GM19328 (cell line): ENCODE measurements at regions not wholly inside any gene's neighbourhood (a gene's known extent, or its start where the extent isn't known, plus 50 kb on each side); places are given as distances from the start of the nearest gene placed in this dataset.

Experiments used
- ATAC-seq: cut with Tn5 transposase; IDR thresholded peaks from one replicate; pipeline ENCODE4 v1.9.1; 2021; ENCODE audit warnings: mild to moderate bottlenecking, moderate library complexity; ENCODE audit not compliant: unreplicated experiment

DNA sequence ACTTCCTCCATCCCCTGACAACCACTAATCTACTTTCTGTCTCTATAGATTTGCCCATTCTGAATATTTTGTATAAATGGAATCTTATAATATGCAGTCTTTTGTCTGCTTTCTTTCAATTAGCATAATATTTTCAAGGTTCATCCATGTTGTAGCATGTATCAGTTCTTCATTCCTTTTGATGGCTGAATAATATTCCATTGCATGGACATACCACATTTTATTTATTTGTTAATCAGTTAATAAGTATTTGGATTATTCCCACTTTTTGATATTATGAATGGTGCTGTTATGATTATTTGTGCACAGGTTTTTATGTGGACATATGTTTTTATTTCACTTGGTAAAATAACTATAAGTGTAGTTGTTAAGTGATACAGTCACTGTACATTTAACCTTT is 155.1 kb upstream of the WSCD2 start:
- ATAC-seq: no peak

DNA sequence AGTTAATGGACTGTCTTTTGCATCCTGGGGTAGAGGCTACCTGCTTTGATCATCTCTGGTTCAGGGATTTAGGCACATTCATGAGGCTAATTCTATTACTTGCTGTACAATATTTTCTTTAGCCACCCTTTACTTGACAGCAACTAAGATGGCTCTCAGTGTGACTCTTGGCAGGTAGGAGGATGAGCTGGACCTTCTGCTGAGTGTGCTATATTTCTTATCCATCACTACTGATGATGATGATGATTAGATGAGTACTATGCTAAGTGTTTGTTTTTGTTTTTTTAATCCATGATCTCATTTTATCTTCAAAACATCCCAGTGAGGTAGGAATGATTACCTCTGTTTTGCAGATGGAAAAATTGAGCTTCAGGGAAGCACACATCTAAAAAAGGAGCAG is 152.8 kb upstream of the WSCD2 start:
- no peak for ATAC-seq

DNA sequence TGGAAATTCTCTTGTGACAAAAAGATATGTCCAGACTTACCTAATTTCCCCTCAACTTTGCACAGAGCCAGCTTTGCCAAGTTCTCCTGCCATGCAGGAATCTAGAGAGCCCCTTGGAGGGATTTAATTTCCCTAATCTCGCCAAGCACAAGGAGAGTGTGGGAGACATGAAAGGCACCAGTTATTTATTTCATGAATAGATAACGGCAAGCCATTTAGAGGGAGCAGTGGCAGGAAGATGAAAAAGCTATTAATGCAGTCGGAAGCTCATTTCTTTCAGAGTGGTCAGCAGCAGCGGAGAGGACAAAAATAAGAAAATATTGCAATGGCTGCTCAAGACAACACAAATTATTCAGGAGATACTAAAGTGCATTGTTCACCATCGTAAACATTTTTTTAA is 150.9 kb upstream of the WSCD2 start:
- no peak for ATAC-seq

DNA sequence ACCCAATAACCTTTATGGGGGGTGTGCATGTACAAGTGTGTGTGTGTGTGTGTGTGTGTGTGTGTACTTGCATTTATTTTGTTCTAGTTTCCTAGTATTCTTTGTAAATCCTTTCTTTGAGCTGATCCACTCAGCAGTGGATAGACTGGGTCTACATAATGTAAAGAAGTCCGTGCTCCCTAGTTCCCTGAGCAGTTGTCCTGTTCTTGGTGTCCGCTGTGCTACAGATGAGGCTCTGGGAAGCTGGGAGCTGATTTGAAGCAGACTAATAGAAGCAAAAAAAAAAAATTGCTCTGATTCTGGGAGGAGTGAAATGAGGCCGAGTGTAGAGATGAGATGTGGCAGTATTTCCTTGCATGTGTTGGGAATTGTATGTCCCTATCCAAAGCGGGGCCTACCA is 150.4 kb upstream of the WSCD2 start:
- no peak for ATAC-seq

GRCh38 chr12:107983756-107984472 is 145.2 kb upstream of the WSCD2 start:
- ATAC-seq: no peak

DNA sequence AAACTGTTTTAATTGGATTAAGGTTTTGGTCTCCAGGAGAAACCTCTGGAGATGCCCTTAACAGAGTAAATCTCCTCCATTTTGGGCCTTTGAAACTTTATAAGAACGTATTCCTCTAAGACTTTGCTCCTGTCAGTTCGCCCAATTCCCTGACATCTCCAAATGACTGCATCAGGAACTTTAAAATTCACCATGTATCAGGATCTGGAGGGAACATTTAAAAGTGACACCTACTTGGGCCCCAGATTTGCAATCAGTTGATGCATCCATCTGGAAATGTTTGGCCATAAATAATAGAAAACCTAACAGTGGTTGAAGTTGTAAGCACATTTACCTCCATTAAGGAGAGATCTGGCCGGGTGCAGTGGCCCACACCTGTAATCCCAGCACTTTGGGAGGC is 144.1 kb upstream of the WSCD2 start:
- ATAC-seq: no peak

- ATAC-seq: no peak
These were observed 142.9 kb upstream of the WSCD2 start for GRCh38 chr12:107986183-107986582.

- ATAC-seq: no peak
These were observed 138.8 kb upstream of the WSCD2 start for GRCh38 chr12:107990325-107990724.

DNA sequence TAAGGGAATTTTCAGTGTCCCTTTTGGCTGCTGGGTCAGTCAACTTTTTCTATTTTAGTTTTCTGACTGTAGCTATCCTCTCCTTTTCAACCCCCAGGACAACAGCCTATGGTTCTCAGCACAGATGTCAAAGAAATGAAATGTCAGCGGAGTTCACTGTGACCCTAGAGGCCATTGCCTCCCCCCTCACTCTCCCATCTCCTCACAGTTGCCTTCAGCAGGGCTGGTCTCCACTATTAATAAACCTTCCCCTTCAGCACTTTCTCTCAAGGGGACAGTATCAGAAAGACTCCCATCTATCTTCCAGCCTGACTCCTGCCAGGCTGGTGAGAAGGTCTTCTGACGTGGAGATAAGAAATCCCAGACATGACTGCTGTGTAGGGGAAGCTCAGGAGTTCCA is 137.1 kb upstream of the WSCD2 start:
- ATAC-seq: no peak

DNA sequence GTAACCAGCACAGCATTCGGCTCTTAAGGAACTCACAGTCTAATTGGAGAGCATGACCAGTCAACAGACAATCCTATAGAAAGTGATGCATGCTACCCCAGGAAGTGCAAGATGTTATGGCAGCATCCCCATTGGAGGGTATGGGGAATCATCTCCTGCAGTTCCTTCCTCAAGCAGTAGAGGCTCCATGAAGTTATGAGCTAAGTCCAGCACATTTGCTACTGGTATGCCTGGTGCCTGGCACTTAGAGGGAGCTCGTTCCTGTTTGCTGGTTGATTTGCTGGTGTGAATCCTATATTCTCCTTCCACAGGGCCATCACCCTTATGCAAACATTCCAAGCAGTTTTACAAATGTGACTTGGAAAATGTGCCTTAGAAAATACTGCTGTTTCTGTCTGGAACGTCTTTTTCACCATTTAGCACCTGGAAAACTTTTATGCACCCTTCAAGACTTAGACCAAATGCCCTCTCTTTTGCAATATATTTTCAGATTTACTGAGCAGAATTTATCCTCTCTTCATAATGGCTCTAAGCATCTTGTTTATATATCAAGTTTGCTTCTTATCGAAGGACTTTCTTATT is 136.1 kb upstream of the WSCD2 start:
- ATAC-seq: no peak

DNA sequence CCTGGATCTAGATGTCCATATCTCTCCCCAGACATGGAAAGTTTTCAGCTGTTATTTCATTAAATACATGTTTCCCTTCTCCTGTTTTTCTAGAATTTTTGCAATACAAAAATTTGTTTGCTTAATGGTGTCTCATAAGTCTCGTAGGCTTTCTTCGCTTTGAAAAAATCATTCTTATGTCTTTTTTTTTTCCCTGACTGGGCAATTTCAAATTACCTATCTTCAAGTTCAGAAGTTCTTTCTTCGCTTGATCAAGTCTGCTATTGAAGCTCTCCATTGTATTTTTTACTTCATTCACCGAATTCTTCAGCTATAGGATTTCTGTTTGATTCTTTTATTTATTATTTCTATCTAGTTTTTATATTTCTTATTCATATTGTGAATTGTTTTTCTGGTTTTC is 130.2 kb upstream of the WSCD2 start:
- no peak for ATAC-seq

DNA sequence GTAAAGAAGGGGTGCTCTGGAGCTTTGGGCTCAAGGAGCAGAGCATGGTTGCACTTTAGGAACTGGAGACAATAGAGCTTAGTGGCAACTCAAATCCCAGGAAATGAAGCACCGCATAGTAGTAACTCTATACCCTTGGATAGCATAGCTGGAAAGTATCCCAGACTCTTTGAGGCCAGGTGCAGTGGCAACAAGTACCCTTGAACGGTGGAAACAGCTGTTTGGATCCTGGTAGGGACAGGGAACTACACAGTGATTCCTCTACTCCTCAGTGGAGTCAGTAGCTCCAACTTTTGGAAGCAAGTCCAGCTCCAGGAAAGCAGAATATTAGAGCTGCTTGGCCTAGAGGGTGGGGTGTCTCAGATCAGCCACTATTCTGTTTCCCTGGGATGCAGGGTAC is 129.0 kb upstream of the WSCD2 start:
- ATAC-seq: no peak

DNA sequence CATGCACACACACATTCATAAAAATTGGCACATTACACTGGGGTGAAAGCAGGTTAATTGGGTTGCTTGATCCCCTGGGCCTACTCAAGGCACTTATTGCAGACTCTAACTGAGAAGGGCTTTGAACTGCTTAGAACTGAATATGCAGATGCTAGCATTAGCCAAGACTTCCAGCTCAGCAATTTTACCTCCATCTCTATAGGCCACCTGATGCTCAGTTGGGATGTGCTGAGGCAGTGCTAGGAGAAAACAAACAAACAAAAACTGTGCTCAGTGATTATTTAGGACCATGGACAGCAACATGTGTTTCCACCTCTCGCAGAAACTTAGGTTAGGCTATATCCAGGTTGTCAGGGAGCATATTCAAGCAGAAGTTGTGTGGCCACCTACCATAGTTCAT is 124.8 kb upstream of the WSCD2 start:
- no peak for ATAC-seq

GRCh38 chr12:108008163-108008905 is 120.8 kb upstream of the WSCD2 start:
- no peak for ATAC-seq

DNA sequence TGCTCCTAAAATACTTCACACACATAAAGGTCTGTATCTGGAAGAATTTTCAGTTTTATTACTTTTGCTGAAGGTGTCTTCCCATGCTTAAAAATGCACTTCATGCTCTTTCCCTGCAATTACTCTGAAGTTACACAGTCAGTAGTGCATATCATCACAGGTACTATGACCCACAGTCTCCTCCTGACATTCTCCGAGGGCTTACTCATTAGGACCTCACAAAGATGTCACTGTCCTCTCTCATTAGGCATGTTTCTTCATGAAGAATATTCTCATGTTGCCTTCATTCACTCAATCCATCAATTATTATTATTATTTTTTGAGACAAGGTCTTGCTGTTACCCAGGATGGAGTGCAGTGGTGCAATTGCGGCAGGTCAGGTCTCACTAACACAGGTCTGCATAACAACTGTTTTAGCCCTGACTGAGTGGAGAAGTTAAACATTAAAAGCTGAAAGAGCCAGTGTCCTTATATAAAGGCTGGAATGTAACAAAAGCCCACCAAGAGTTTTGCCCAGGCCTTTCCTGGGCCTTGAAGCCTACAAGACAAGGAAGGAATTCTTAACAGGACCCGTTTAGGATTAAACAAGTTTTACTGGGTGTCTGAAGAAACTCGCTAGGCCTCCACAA is 119.5 kb upstream of the WSCD2 start:
- ATAC-seq: no peak

- no peak for ATAC-seq
These were observed 113.0 kb upstream of the WSCD2 start for GRCh38 chr12:108016022-108016564.

GRCh38 chr12:108017472-108018057 is 111.5 kb upstream of the WSCD2 start:
- ATAC-seq: no peak

GRCh38 chr12:108019862-108020261 is 109.2 kb upstream of the WSCD2 start:
- no peak for ATAC-seq

GRCh38 chr12:108021141-108021540 is 107.9 kb upstream of the WSCD2 start:
- no peak for ATAC-seq

DNA sequence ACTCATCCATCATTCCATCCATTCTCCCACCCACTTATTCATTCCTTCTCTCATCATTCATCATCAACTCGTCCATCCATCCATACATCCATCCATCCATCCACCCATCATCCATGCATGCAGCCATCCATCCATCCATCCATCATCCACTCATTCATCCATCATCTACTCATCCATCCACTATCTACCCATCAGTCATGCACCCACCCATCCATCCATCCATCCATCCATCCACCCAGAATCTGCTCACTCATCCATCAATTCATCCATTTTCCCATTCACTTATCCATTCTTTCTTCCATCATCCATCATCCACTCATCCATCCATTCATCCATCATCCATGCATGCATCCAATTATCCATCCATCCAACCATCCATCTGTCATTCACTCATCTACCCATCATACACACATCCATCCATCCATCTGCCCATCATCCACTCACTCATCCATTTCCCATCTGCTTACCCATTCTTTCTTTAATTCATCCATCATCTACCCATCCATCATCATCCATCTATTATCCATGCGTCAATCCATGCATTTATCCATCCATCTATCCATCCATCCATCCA is 107.1 kb upstream of the WSCD2 start:
- no peak for ATAC-seq
